GM12878 (cell line): ENCODE measurements at regions not wholly inside any gene's neighbourhood (a gene's known extent, or its start where the extent isn't known, plus 50 kb on each side); places are given as distances from the start of the nearest gene placed in this dataset.

Experiments used
- ATAC-seq: fragments of 200-7000 bp; cut with Tn5 transposase; 3 replicates; pipeline ENCODE4 v1.9.1; 2020; ENCODE audit warnings: mild to moderate bottlenecking, moderate library complexity
- BruUV-seq: library from RNA; stranded (reverse); fragments of 400-500 nt; replicated peaks from 2 replicates; lab custom pipeline; 2021; lab: Mats Ljungman, UMichigan
- CTCF ChIA-PET: fragments of 300-600 bp; sonication (Branson Sonifier 250); formaldehyde crosslinking; extraction: SDS; loops from one replicate; lab custom pipeline; 2021; ENCODE audit warnings: inconsistent platforms; lab: Yijun Ruan, JAX
- POLR2A ChIA-PET: fragments of 350-600 bp; formaldehyde crosslinking; extraction: SDS; loops from one replicate; lab custom pipeline; 2021; ENCODE audit warnings: inconsistent platforms; lab: Charles Lee
- RAD21 ChIA-PET: fragments of 300-600 bp; sonication (Branson Sonifier 250); formaldehyde crosslinking; loops from one replicate; lab custom pipeline; 2023; ENCODE audit warnings: antibody characterized with exemption; ENCODE audit not compliant: unreplicated experiment; lab: Charles Lee
- SMC1A ChIA-PET: fragments of 300-600 bp; sonication (Branson Sonifier 250); formaldehyde crosslinking; loops from one replicate; lab custom pipeline; 2023; ENCODE audit not compliant: unreplicated experiment, uncharacterized antibody; lab: Charles Lee
- DNase-seq: peaks from one replicate; pipeline ENCODE4 v3.0.0-alpha.2; 2011; ENCODE audit warnings: low read depth, low spot score
- FAIRE-seq: peaks from 3 replicates; lab custom pipeline; 2011; peaks lifted over from hg19 to GRCh38; lab: Jason Lieb, UNC
- H2AFZ ChIP-seq: 2 replicates; pipeline ENCODE4 v1.6.0; 2011; ENCODE audit warnings: low read depth, low read length, control low read depth; ENCODE audit not compliant: control insufficient read depth
- H3K27ac ChIP-seq: 2 replicates; pipeline ENCODE4 v1.5.1; 2011; ENCODE audit warnings: control low read depth; ENCODE audit not compliant: control insufficient read depth, insufficient read depth
- H3K27me3 ChIP-seq, 2 experiments: replicated peaks in 1 of 2; 2 replicates each; pipeline versions ENCODE4 v1.6.0 to v1.6.1; 2011; ENCODE audit warnings: low read length in 1 of 2; ENCODE audit not compliant: control insufficient read depth in 2 of 2, insufficient read depth in 2 of 2
- H3K36me3 ChIP-seq, 2 experiments: 2 replicates each; pipeline ENCODE4 v1.5.1; 2011; ENCODE audit warnings: low read length in 1 of 2; ENCODE audit not compliant: control insufficient read depth in 2 of 2, insufficient read depth in 2 of 2
- H3K4me1 ChIP-seq: 2 replicates; pipeline ENCODE4 v1.6.1; 2011; ENCODE audit warnings: mild to moderate bottlenecking, low read length, moderate library complexity, mixed read lengths; ENCODE audit not compliant: control insufficient read depth, insufficient read depth
- H3K4me2 ChIP-seq: 2 replicates; pipeline ENCODE4 v1.6.0; 2011; ENCODE audit warnings: control low read depth; ENCODE audit not compliant: control insufficient read depth, insufficient read depth
- H3K4me3 ChIP-seq: fragments of 200-600 bp; sonication (generic); 2 replicates; pipeline ENCODE4 v1.5.1; 2016
- H3K79me2 ChIP-seq: 2 replicates; pipeline ENCODE4 v1.6.0; 2011; ENCODE audit warnings: low read length; ENCODE audit not compliant: control insufficient read depth, insufficient read depth
- H3K9ac ChIP-seq: 2 replicates; pipeline ENCODE4 v1.8.0; 2011; ENCODE audit warnings: low read length, control low read depth, mixed read lengths; ENCODE audit not compliant: control insufficient read depth, insufficient read depth
- H3K9me3 ChIP-seq: replicated peaks from 3 replicates; pipeline ENCODE4 v1.5.1; 2011; ENCODE audit warnings: mild to moderate bottlenecking, low read length; ENCODE audit not compliant: control insufficient read depth, insufficient read depth
- H4K20me1 ChIP-seq: 2 replicates; pipeline ENCODE4 v1.6.0; 2011; ENCODE audit not compliant: control insufficient read depth, insufficient read depth
- EGR1 ChIP-seq, 2 experiments: IDR thresholded peaks; 1 replicate in 1 of 2; 2 replicates in 1 of 2; pipeline ENCODE4 v1.6.1; 2011 to 2012; ENCODE audit warnings: low read depth in 2 of 2, low read length in 2 of 2, borderline replicate concordance in 1 of 2, mild to moderate bottlenecking in 1 of 2, moderate library complexity in 1 of 2
- GABPA ChIP-seq: IDR thresholded peaks from 2 replicates; pipeline ENCODE4 v1.6.1; 2014; ENCODE audit warnings: antibody characterized with exemption, low read depth, mild to moderate bottlenecking, inconsistent platforms
- MEF2B ChIP-seq: fragments of 450-650 bp; IDR thresholded peaks from 2 replicates; pipeline ENCODE4 v1.6.1; 2018; ENCODE audit warnings: mild to moderate bottlenecking, moderate library complexity; ENCODE audit not compliant: partially characterized antibody, poor library complexity, severe bottlenecking
- NBN ChIP-seq: fragments of 450-650 bp; IDR thresholded peaks from 2 replicates; pipeline ENCODE4 v1.6.1; 2016
- NFYB ChIP-seq: IDR thresholded peaks from 2 replicates; pipeline ENCODE4 v1.6.1; 2011; ENCODE audit warnings: low read depth, mild to moderate bottlenecking, low read length, improper control_type of control experiment, moderate library complexity; ENCODE audit not compliant: insufficient read depth
- SREBF1 ChIP-seq: IDR thresholded peaks from 2 replicates; pipeline ENCODE4 v1.6.1; 2012; ENCODE audit warnings: mild to moderate bottlenecking, low read length
- STAT1 ChIP-seq: fragments of 450-650 bp; conservative IDR thresholded peaks from 2 replicates; pipeline ENCODE4 v1.6.1; 2014; ENCODE audit warnings: antibody characterized with exemption, mild to moderate bottlenecking
- WGBS: methylation state at CpG from one replicate; pipeline ENCODE4 v1.1.6; 2016; ENCODE audit warnings: low lambda C conversion rate; ENCODE audit not compliant: insufficient replicate concordance, insufficient coverage; ENCODE audit errors: missing lambda C conversion rate; 5-methylcytosine and 5-hydroxymethylcytosine counted together
- in situ Hi-C: fragments of 300-500 bp; cut with MboI; formaldehyde crosslinking; loops from 9 replicates; pipeline ENCODE4 v1.14.3; 2018; ENCODE audit warnings: mixed read lengths
- intact Hi-C: fragments of 100-400 bp; cut with micrococcal nuclease; formaldehyde crosslinking; loops from one replicate; pipeline ENCODE4 v1.14.2; 2022; ENCODE audit not compliant: unreplicated experiment

GRCh38 chr18:46401486-46402070 lies 255.4 kb downstream of the LOXHD1 start:
- Histone ChIP-seq H3K27me3 (no peaks in the 10 kb centered on the region), H3K4me1 (peaks cover 15% of the 10 kb centered on the region), H3K36me3 (no peaks in the 10 kb centered on the region), H3K9ac (no peak overlapping the region), H3K4me2 (no peak overlapping the region), H2AFZ (no peak overlapping the region), H4K20me1 (no peaks in the 10 kb centered on the region), H3K27ac (no peak overlapping the region), H3K79me2 (no peaks in the 10 kb centered on the region), H3K9me3 (no peaks in the 10 kb centered on the region), H3K4me3 (no peak overlapping the region)
- 32% methylated on average over 7 of the region's 7 CpGs for WGBS
- no peak for ATAC-seq
- intact Hi-C loops = no loop called here
- no TSS peak for BruUV-seq
- RAD21 ChIA-PET = interaction anchor here (1.0 kb wide), 1 partner anchor 10 kb away, joined by 3 read pairs; no protein-coding TSS in a partner anchor
- CTCF ChIA-PET = interaction anchor here (1.4 kb wide), 1 partner anchor 8 kb away, joined by 5 read pairs; no protein-coding TSS in a partner anchor
- SMC1A ChIA-PET = interaction anchor here (1.1 kb wide), 1 partner anchor 9 kb away, joined by 3 read pairs; no protein-coding TSS in a partner anchor
- no peak for DNase-seq
- POLR2A ChIA-PET = no interaction called here
- in situ Hi-C loops = no loop called here
- FAIRE-seq = no peak
- TF ChIP-seq NBN (no peak), GABPA (no peak), SREBF1 (no peak), NFYB (no peak), STAT1 (no peak)

DNA sequence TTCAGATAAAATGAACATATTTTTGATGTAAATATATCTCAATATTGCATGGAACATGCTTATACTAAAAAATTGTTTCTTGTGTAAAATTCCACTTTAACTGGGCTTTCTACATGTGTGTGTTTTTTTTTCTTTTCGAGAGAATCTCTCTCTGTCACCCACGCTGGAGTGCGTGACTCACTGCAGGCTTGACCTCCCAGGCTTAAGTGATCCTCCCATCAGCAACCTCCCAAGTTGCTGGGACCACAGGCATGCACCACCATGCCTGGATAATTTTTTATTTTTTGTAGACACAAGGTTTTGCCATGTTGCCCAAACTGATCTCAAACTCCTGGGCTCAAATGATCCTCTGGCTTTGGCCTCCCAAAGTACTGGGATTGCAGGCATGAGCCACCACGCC lies 254.6 kb downstream of the LOXHD1 start:
- BruUV-seq = no TSS peak
- Histone ChIP-seq H3K4me3 (no peak overlapping the region), H3K79me2 (no peaks in the 10 kb centered on the region), H3K9ac (no peak overlapping the region), H2AFZ (no peak overlapping the region), H3K4me1 (peaks cover 12% of the 10 kb centered on the region), H4K20me1 (no peaks in the 10 kb centered on the region), H3K27ac (no peak overlapping the region), H3K4me2 (no peak overlapping the region), H3K27me3 (no peaks in the 10 kb centered on the region), H3K9me3 (no peaks in the 10 kb centered on the region), H3K36me3 (no peaks in the 10 kb centered on the region)
- DNase-seq = no peak
- TF ChIP-seq EGR1 (IDR thresholded peaks at IDR 0.05; ENCODE audit: borderline replicate concordance in 1 of 2, low read depth in 2 of 2, low read length in 2 of 2) = no peak
- TF ChIP-seq MEF2B = no peak
- RAD21 ChIA-PET = interaction anchor here (1.0 kb wide), 1 partner anchor 9 kb away, joined by 3 read pairs; no protein-coding TSS in a partner anchor
- POLR2A ChIA-PET = no interaction called here
- CTCF ChIA-PET = interaction anchor here (1.4 kb wide), 1 partner anchor 9 kb away, joined by 5 read pairs; no protein-coding TSS in a partner anchor
- in situ Hi-C loops = no loop called here
- SMC1A ChIA-PET = no interaction called here
- intact Hi-C loops = no loop called here
- no peak for FAIRE-seq
- 17% methylated on average over 4 of the region's 4 CpGs for WGBS
- no peak for ATAC-seq
